HepG2 (cell line): ENCODE measurements at regions not wholly inside any gene's neighbourhood (a gene's known extent, or its start where the extent isn't known, plus 50 kb on each side); places are given as distances from the start of the nearest gene placed in this dataset.

Source experiments
- BRF2 ChIP-seq: sonication (generic); formaldehyde crosslinking; IDR thresholded peaks from 2 replicates; pipeline ENCODE4 v1.8.1; 2022; ENCODE audit warnings: mild to moderate bottlenecking, missing genetic modification reagents
- HMGXB4 ChIP-seq, 2 experiments: sonication (generic) in 1 of 2; formaldehyde crosslinking in 1 of 2; IDR thresholded peaks; 2 replicates each; pipeline versions ENCODE4 v1.4.0 to v1.6.1; 2018 to 2020; ENCODE audit warnings: missing genetic modification reagents in 2 of 2, borderline replicate concordance in 1 of 2, low read depth in 1 of 2, mild to moderate bottlenecking in 1 of 2, missing biosample characterization in 1 of 2
- SAFB2 ChIP-seq: sonication (generic); formaldehyde crosslinking; IDR thresholded peaks from 2 replicates; pipeline ENCODE4 v1.5.1; 2020; ENCODE audit warnings: missing genetic modification reagents, low read depth, mild to moderate bottlenecking, borderline replicate concordance
- SRSF9 ChIP-seq: fragments of 200-400 bp; formaldehyde crosslinking; IDR thresholded peaks from 2 replicates; pipeline ENCODE4 v1.6.1; 2018; ENCODE audit warnings: borderline replicate concordance, mild to moderate bottlenecking, low read depth, low read length; ENCODE audit not compliant: insufficient read depth, poor library complexity, severe bottlenecking

GRCh38 chr3:43191116-43191515 is 85.2 kb upstream of the POMGNT2 start:
- TF ChIP-seq BRF2 (CRISPR knock-in tag) (no peak), SRSF9 (no peak), SAFB2 (CRISPR knock-in tag) (no peak), HMGXB4 (CRISPR knock-in tag; IDR thresholded peaks at IDR 0.05; ENCODE audit: borderline replicate concordance in 1 of 2, low read depth in 1 of 2) (no peak)
